ENCODE measurements at regions not wholly inside any gene's neighbourhood (a gene's known extent, or its start where the extent isn't known, plus 50 kb on each side); places are given as distances from the start of the nearest gene placed in this dataset.

- 72% methylated on average over 2 of the region's 2 CpGs for WGBS
- no peak overlapping the region for H3K27ac ChIP-seq (ENCODE audit: low read depth in 1 of 2, low read length in 2 of 2)
- no peaks in the 10 kb centered on the region for H3K4me1 ChIP-seq (ENCODE audit: control insufficient read depth in 4 of 4, insufficient read depth in 4 of 4, low read length in 3 of 4)
- H3K4me3 ChIP-seq (ENCODE audit: low read depth in 1 of 3, low read length in 3 of 3) = no peak overlapping the region
- DNase-seq (ENCODE audit: low spot score) = no peak
- no peak overlapping the region for H3K9ac ChIP-seq (ENCODE audit: low read depth in 1 of 2, low read length in 2 of 2)
- TF ChIP-seq TAF1 (conservative IDR thresholded peaks at IDR 0.05) (no peak), NR2F2 (IDR thresholded peaks at IDR 0.05) (no peak), YY1 (IDR thresholded peaks at IDR 0.05) (no peak), REST (IDR thresholded peaks at IDR 0.05) (no peak), MAX (IDR thresholded peaks at IDR 0.05) (no peak), FOXA1 (IDR thresholded peaks at IDR 0.05) (no peak), RXRA (IDR thresholded peaks at IDR 0.05) (no peak), GABPA (IDR thresholded peaks at IDR 0.05 in 1 of 2, conservative IDR thresholded peaks at IDR 0.05 in 1 of 2) (no peak), EGR1 (IDR thresholded peaks at IDR 0.05; ENCODE audit: low read depth in 2 of 2) (no peak), HNF4G (IDR thresholded peaks at IDR 0.05) (no peak), ATF3 (IDR thresholded peaks at IDR 0.05) (no peak)
- no peaks in the 10 kb centered on the region for H3K36me3 ChIP-seq (ENCODE audit: control insufficient read depth in 4 of 4, insufficient read depth in 3 of 4, low read depth in 1 of 4, low read length in 3 of 4)
- no peaks in the 10 kb centered on the region for H3K27me3 ChIP-seq (ENCODE audit: control insufficient read depth in 4 of 4, insufficient read depth in 4 of 4, low read length in 3 of 4)
- no peaks in the 10 kb centered on the region for H3K9me3 ChIP-seq (ENCODE audit: control insufficient read depth in 4 of 4, low read length in 3 of 4)
Measured at GRCh38 chr7:22064816-22065215, 119.1 kb upstream of the CDCA7L start.

GRCh38 chr7:22061775-22062174, 116.1 kb upstream of the CDCA7L start:
- no peaks in the 10 kb centered on the region for H3K27me3 ChIP-seq (ENCODE audit: control insufficient read depth in 4 of 4, insufficient read depth in 4 of 4, low read length in 3 of 4)
- no peak overlapping the region for H3K4me3 ChIP-seq (ENCODE audit: low read depth in 1 of 3, low read length in 3 of 3)
- H3K36me3 ChIP-seq (ENCODE audit: control insufficient read depth in 4 of 4, insufficient read depth in 3 of 4, low read depth in 1 of 4, low read length in 3 of 4) = no peaks in the 10 kb centered on the region
- no peaks in the 10 kb centered on the region for H3K4me1 ChIP-seq (ENCODE audit: control insufficient read depth in 4 of 4, insufficient read depth in 4 of 4, low read length in 3 of 4)
- H3K9ac ChIP-seq (ENCODE audit: low read depth in 1 of 2, low read length in 2 of 2) = no peak overlapping the region
- no peak for DNase-seq (ENCODE audit: low spot score)
- WGBS = 66% methylated on average over 2 of the region's 2 CpGs
- TF ChIP-seq CTCF (IDR thresholded peaks at IDR 0.05; ENCODE audit: low read depth, low read length, missing input control) (no peak), ATF3 (IDR thresholded peaks at IDR 0.05) (no peak), HNF4G (IDR thresholded peaks at IDR 0.05) (no peak), TAF1 (conservative IDR thresholded peaks at IDR 0.05) (no peak)
- no peak overlapping the region for H3K27ac ChIP-seq (ENCODE audit: low read depth in 1 of 2, low read length in 2 of 2)
- H3K9me3 ChIP-seq (ENCODE audit: control insufficient read depth in 4 of 4, low read length in 3 of 4) = no peaks in the 10 kb centered on the region

- no peak for DNase-seq (ENCODE audit: low spot score)
- Histone ChIP-seq H3K27me3 (ENCODE audit: control insufficient read depth in 4 of 4, insufficient read depth in 4 of 4, low read length in 3 of 4) (no peaks in the 10 kb centered on the region), H3K9ac (ENCODE audit: low read depth in 1 of 2, low read length in 2 of 2) (no peak overlapping the region), H3K36me3 (ENCODE audit: control insufficient read depth in 4 of 4, insufficient read depth in 3 of 4, low read depth in 1 of 4, low read length in 3 of 4) (no peaks in the 10 kb centered on the region), H3K4me3 (ENCODE audit: low read depth in 1 of 3, low read length in 3 of 3) (no peak overlapping the region), H3K9me3 (ENCODE audit: control insufficient read depth in 4 of 4, low read length in 3 of 4) (no peaks in the 10 kb centered on the region), H3K27ac (ENCODE audit: low read depth in 1 of 2, low read length in 2 of 2) (no peak overlapping the region), H3K4me1 (ENCODE audit: control insufficient read depth in 4 of 4, insufficient read depth in 4 of 4, low read length in 3 of 4) (no peaks in the 10 kb centered on the region)
- WGBS = 85% methylated on average over 3 of the region's 3 CpGs
- TF ChIP-seq GABPA (IDR thresholded peaks at IDR 0.05 in 1 of 2, conservative IDR thresholded peaks at IDR 0.05 in 1 of 2) (no peak), EGR1 (IDR thresholded peaks at IDR 0.05; ENCODE audit: low read depth in 2 of 2) (no peak), HNF4G (IDR thresholded peaks at IDR 0.05) (no peak), REST (IDR thresholded peaks at IDR 0.05) (no peak), RAD21 (IDR thresholded peaks at IDR 0.05) (no peak), ZBTB33 (IDR thresholded peaks at IDR 0.05) (no peak), FOXA2 (IDR thresholded peaks at IDR 0.05) (no peak), SP1 (IDR thresholded peaks at IDR 0.05) (no peak)
Measured at GRCh38 chr7:22060863-22061262, 115.2 kb upstream of the CDCA7L start.

Data from liver (tissue), 8 donors.